ENCODE measurements at regions not wholly inside any gene's neighbourhood (a gene's known extent, or its start where the extent isn't known, plus 50 kb on each side); places are given as distances from the start of the nearest gene placed in this dataset.
A peak's percentile ranks its signal among the peaks of the same experiment; 100 is the strongest.

GRCh38 chr16:85286066-85286831 is 174.0 kb upstream of the CIBAR2 start:
- Histone ChIP-seq H3K4me1 (ENCODE audit: insufficient read depth, low read length) (no peaks in the 10 kb centered on the region), H2AFZ (ENCODE audit: low read length) (no peak overlapping the region), H3K23me2 (ENCODE audit: insufficient read length, low read depth, low read length, poor library complexity, severe bottlenecking) (no peaks in the 10 kb centered on the region), H3K79me1 (ENCODE audit: insufficient read depth, low read depth, low read length, poor library complexity, severe bottlenecking) (no peaks in the 10 kb centered on the region), H3K14ac (ENCODE audit: insufficient read depth, low read length) (no peak overlapping the region), H3K23ac (ENCODE audit: insufficient read length, low read depth, low read length) (no peak overlapping the region), H4K8ac (replicated peaks; ENCODE audit: insufficient read length, low read depth, low read length) (no peak overlapping the region), H3K79me2 (ENCODE audit: insufficient read depth, low read length) (no peaks in the 10 kb centered on the region), H3K9ac (ENCODE audit: extremely low read depth, insufficient read length, low read length) (no peak overlapping the region), H3K27ac (ENCODE audit: insufficient read length, low read depth, low read length) (no peak overlapping the region), H2BK20ac (ENCODE audit: low read depth, low read length, poor library complexity, severe bottlenecking) (no peak overlapping the region), H3K4ac (ENCODE audit: low read depth, low read length) (no peak overlapping the region), H3K9me3 (ENCODE audit: control insufficient read depth, low read depth, low read length) (no peaks in the 10 kb centered on the region), H4K20me1 (ENCODE audit: control insufficient read depth, insufficient read depth, insufficient read length) (peaks cover 2% of the 10 kb centered on the region), H4K5ac (ENCODE audit: insufficient read length, low read depth, low read length) (no peak overlapping the region), H2BK15ac (ENCODE audit: low read depth, low read length) (no peak overlapping the region), H2BK120ac (ENCODE audit: low read depth, low read length, poor library complexity, severe bottlenecking) (no peak overlapping the region), H3K18ac (ENCODE audit: insufficient read length, low read depth, low read length) (no peak overlapping the region), H3K27me3 (ENCODE audit: insufficient read depth, low read length) (no peaks in the 10 kb centered on the region), H4K91ac (ENCODE audit: insufficient read length, low read depth, low read length) (no peak overlapping the region), H2BK12ac (ENCODE audit: insufficient read length, low read depth, low read length) (no peak overlapping the region), H2BK5ac (ENCODE audit: insufficient read length, low read length) (no peak overlapping the region), H3K4me2 (ENCODE audit: insufficient read depth, insufficient read length, low read length) (no peak overlapping the region), H2AK5ac (ENCODE audit: insufficient read length, low read length) (no peak overlapping the region), H3T11ph (ENCODE audit: low read length) (no peak overlapping the region), H3K56ac (ENCODE audit: insufficient read length, low read depth, low read length) (no peak overlapping the region)
- no peak for DNase-seq
- Mint-ChIP-seq H3K27ac (0 out of 7 replicates have a peak overlapping the region, but pooled peaks of 1 of the 3 experiments have one; percentile 6), H3K4me3 (no peak overlapping the region), H3K4me1 (peaks cover 0 to 21% of the 10 kb centered on the region in 2 experiments; a peak in 2 of 4 replicates), H3K9me3 (no peaks in the 10 kb centered on the region), H3K27me3 (ENCODE audit: low read depth) (no peaks in the 10 kb centered on the region), H3K36me3 (ENCODE audit: insufficient read depth in 1 of 3, low read depth in 3 of 3) (no peaks in the 10 kb centered on the region)
- TF ChIP-seq CTCF (conservative IDR thresholded peaks at IDR 0.05): no peak
- WGBS (ENCODE audit: extremely low coverage, insufficient read length, low lambda C conversion rate): no CpG with 5 or more reads among the region's 29 CpGs

Data from H9 (cell line).